K562 (cell line): ENCODE measurements at regions not wholly inside any gene's neighbourhood (a gene's known extent, or its start where the extent isn't known, plus 50 kb on each side); places are given as distances from the start of the nearest gene placed in this dataset.

Source experiments
- ATAC-seq: fragments of 200-7000 bp; cut with Tn5 transposase; 3 replicates; pipeline ENCODE4 v1.9.1; 2020; ENCODE audit warnings: moderate library complexity
- BruUV-seq: library from RNA; stranded (reverse); fragments of 400-500 nt; replicated peaks from 2 replicates; lab custom pipeline; 2021; lab: Mats Ljungman, UMichigan
- CTCF ChIA-PET: fragments of 300-600 bp; formaldehyde crosslinking; extraction: SDS; loops from one replicate; lab custom pipeline; 2021; ENCODE audit warnings: low intra/inter-chr PET ratio; lab: Yijun Ruan, JAX
- POLR2A ChIA-PET: fragments of 300-600, 350-650 bp; sonication (Branson Sonifier 250); formaldehyde crosslinking; extraction: SDS; loops from one replicate; lab custom pipeline; 2021; ENCODE audit warnings: antibody characterized with exemption, inconsistent platforms; lab: Yijun Ruan, JAX
- DNase-seq, 4 experiments: peaks; one replicate each; pipeline versions ENCODE4 v3.0.0 to v3.0.0-alpha.2; 2011 to 2018; ENCODE audit warnings: low spot score in 3 of 4, mixed read lengths in 3 of 4; ENCODE audit errors: extremely low read depth in 1 of 4
- FAIRE-seq: peaks from 2 replicates; lab custom pipeline; 2011; peaks lifted over from hg19 to GRCh38; lab: Jason Lieb, UNC
- H2AFZ ChIP-seq: 2 replicates; pipeline ENCODE4 v1.6.0; 2011; ENCODE audit warnings: low read depth, low read length, control low read depth, inconsistent platforms
- H3K27ac ChIP-seq: fragments of 200-600 bp; 3 replicates; pipeline ENCODE4 v1.8.0; 2011; ENCODE audit warnings: low read depth, mild to moderate bottlenecking, control low read depth, inconsistent platforms, low read length, moderate library complexity, mixed read lengths; ENCODE audit errors: extremely low read depth
- H3K27me3 ChIP-seq, 2 experiments: fragments of 300-600 bp in 1 of 2; 2 replicates in 1 of 2; 3 replicates in 1 of 2; pipeline versions ENCODE4 v1.6.0 to v1.8.0; 2011; ENCODE audit warnings: inconsistent platforms in 2 of 2, low read length in 2 of 2, mild to moderate bottlenecking in 1 of 2, mixed read lengths in 1 of 2, moderate library complexity in 1 of 2; ENCODE audit not compliant: control insufficient read depth in 2 of 2, insufficient read depth in 2 of 2
- H3K36me3 ChIP-seq: fragments of 300-600 bp; 3 replicates; pipeline ENCODE4 v1.8.0; 2011; ENCODE audit warnings: mild to moderate bottlenecking, low read length, inconsistent platforms; ENCODE audit not compliant: control insufficient read depth, insufficient read depth
- H3K4me1 ChIP-seq, 2 experiments: fragments of 200-600 bp in 1 of 2; replicated peaks in 1 of 2; 2 replicates in 1 of 2; 3 replicates in 1 of 2; pipeline versions ENCODE4 v1.5.1 to v1.8.0; 2011; ENCODE audit warnings: inconsistent platforms in 2 of 2, low read length in 2 of 2, mild to moderate bottlenecking in 1 of 2, mixed read lengths in 1 of 2, moderate library complexity in 1 of 2; ENCODE audit not compliant: control insufficient read depth in 2 of 2, insufficient read depth in 2 of 2
- H3K4me2 ChIP-seq: 2 replicates; pipeline ENCODE4 v1.6.1; 2011; ENCODE audit warnings: low read length, control low read depth, inconsistent platforms, mixed read lengths; ENCODE audit not compliant: insufficient read depth
- H3K4me3 ChIP-seq: fragments of 200-600 bp; sonication (generic), shearing (Covaris generic); 2 replicates; pipeline ENCODE4 v1.5.1; 2016; ENCODE audit warnings: control low read depth, inconsistent platforms
- H3K79me2 ChIP-seq: fragments of 200-600 bp; 3 replicates; pipeline ENCODE4 v1.8.0; 2011; ENCODE audit warnings: low read length, inconsistent platforms; ENCODE audit not compliant: control insufficient read depth, insufficient read depth
- H3K9ac ChIP-seq, 2 experiments: 2 replicates each; pipeline versions ENCODE4 v1.6.0 to v1.6.1; 2011; ENCODE audit warnings: low read depth in 2 of 2, low read length in 2 of 2, control low read depth in 1 of 2, inconsistent platforms in 1 of 2, mild to moderate bottlenecking in 1 of 2, mixed read lengths in 1 of 2; ENCODE audit not compliant: insufficient read depth in 1 of 2
- H3K9me1 ChIP-seq: one replicate; pipeline ENCODE4 v1.6.0; 2011; ENCODE audit warnings: inconsistent platforms, mild to moderate bottlenecking, low read length, moderate library complexity; ENCODE audit not compliant: control insufficient read depth, insufficient read depth
- H3K9me3 ChIP-seq: replicated peaks from 2 replicates; pipeline ENCODE4 v1.5.1; 2011; ENCODE audit warnings: low read depth, low read length, inconsistent platforms; ENCODE audit not compliant: control insufficient read depth, insufficient read depth
- H4K20me1 ChIP-seq: replicated peaks from 2 replicates; pipeline ENCODE4 v1.6.1; 2011; ENCODE audit warnings: low read length, inconsistent platforms, mixed read lengths; ENCODE audit not compliant: control insufficient read depth, insufficient read depth
- ARID1B ChIP-seq: fragments of 450-650 bp; IDR thresholded peaks from 2 replicates; pipeline ENCODE4 v1.6.1; 2016; ENCODE audit warnings: antibody characterized with exemption, mild to moderate bottlenecking, inconsistent platforms
- E2F4 ChIP-seq: sonication (generic); formaldehyde crosslinking; IDR thresholded peaks from 2 replicates; pipeline ENCODE4 v1.8.0; 2022; ENCODE audit warnings: mild to moderate bottlenecking, low read depth, missing genetic modification reagents
- FOXA3 ChIP-seq, 2 experiments: fragments of 450-650 bp in 1 of 2; sonication (generic) in 1 of 2; formaldehyde crosslinking; IDR thresholded peaks in 1 of 2; conservative IDR thresholded peaks in 1 of 2; 2 replicates each; pipeline versions ENCODE4 v1.4.0 to v1.8.0; 2020 to 2022; ENCODE audit warnings: mild to moderate bottlenecking in 2 of 2, missing genetic modification reagents in 1 of 2
- GTF2B ChIP-seq: IDR thresholded peaks from 2 replicates; pipeline ENCODE4 v1.6.1; 2011; ENCODE audit not compliant: insufficient read length; ENCODE audit errors: extremely low read depth
- HMG20B ChIP-seq: fragments of 250-450 bp; sonication (Bioruptor Pico); IDR thresholded peaks from 2 replicates; pipeline ENCODE4 v1.5.0; 2021; ENCODE audit warnings: mild to moderate bottlenecking
- NFYB ChIP-seq: IDR thresholded peaks from 2 replicates; pipeline ENCODE4 v1.6.1; 2011; ENCODE audit warnings: mild to moderate bottlenecking, moderate library complexity; ENCODE audit not compliant: insufficient read length; ENCODE audit errors: extremely low read depth
- PRMT5 ChIP-seq: sonication (generic); formaldehyde crosslinking; IDR thresholded peaks from 2 replicates; pipeline ENCODE4 v1.5.0; 2020; ENCODE audit warnings: missing genetic modification reagents
- RAD21 ChIP-seq, 2 experiments: fragments of 250-450 bp in 1 of 2; fragments of 450-650 bp in 1 of 2; sonication (Bioruptor Pico) in 1 of 2; formaldehyde crosslinking in 1 of 2; IDR thresholded peaks in 1 of 2; conservative IDR thresholded peaks in 1 of 2; 2 replicates each; pipeline versions ENCODE4 v1.4.0 to v1.8.0; 2020 to 2022; ENCODE audit warnings: mild to moderate bottlenecking in 2 of 2, moderate library complexity in 1 of 2
- RHOXF2B ChIP-seq: fragments of 250-450 bp; sonication (Bioruptor Pico); conservative IDR thresholded peaks from 2 replicates; pipeline ENCODE4 v1.5.1; 2021
- SIRT6 ChIP-seq: IDR thresholded peaks from one replicate; pipeline ENCODE4 v1.6.1; 2012; ENCODE audit warnings: low read depth, mild to moderate bottlenecking, control low read depth, inconsistent platforms, low read length, moderate library complexity
- SMAD2 ChIP-seq: fragments of 150-350 bp; IDR thresholded peaks from 2 replicates; pipeline ENCODE4 v1.6.1; 2014; ENCODE audit warnings: low read depth, mild to moderate bottlenecking, low read length
- TAF1 ChIP-seq: IDR thresholded peaks from 2 replicates; pipeline ENCODE4 v1.6.1; 2011; ENCODE audit warnings: mild to moderate bottlenecking, low read length, moderate library complexity; ENCODE audit not compliant: insufficient read depth, control insufficient read depth, severe bottlenecking; ENCODE audit errors: extremely low read depth
- TFAM ChIP-seq: fragments of 250-450 bp; sonication (Bioruptor Pico); conservative IDR thresholded peaks from 2 replicates; pipeline ENCODE4 v1.5.0; 2021; ENCODE audit warnings: mild to moderate bottlenecking, moderate library complexity
- TGIF2 ChIP-seq: sonication (generic); formaldehyde crosslinking; IDR thresholded peaks from 2 replicates; pipeline ENCODE4 v1.8.1; 2022; ENCODE audit warnings: mild to moderate bottlenecking, missing genetic modification reagents, moderate library complexity
- ZC3H11A ChIP-seq: IDR thresholded peaks from 2 replicates; pipeline ENCODE4 v1.6.1; 2012; ENCODE audit warnings: low read depth, low read length, improper control_type of control experiment
- ZFX ChIP-seq: sonication (generic); formaldehyde crosslinking; IDR thresholded peaks from 2 replicates; pipeline ENCODE4 v1.8.0; 2022; ENCODE audit warnings: mild to moderate bottlenecking, missing genetic modification reagents, moderate library complexity
- ZNF124 ChIP-seq: sonication (generic); formaldehyde crosslinking; IDR thresholded peaks from 2 replicates; pipeline ENCODE4 v1.8.1; 2022; ENCODE audit warnings: missing genetic modification reagents
- ZNF354B ChIP-seq: fragments of 250-450 bp; sonication (Bioruptor Pico); IDR thresholded peaks from 2 replicates; pipeline ENCODE4 v1.4.0; 2020
- WGBS: fragments of 100-300 bp; shearing (Covaris generic); methylation state at CpG from one replicate; pipeline ENCODE4 v1.1.6; 2016; ENCODE audit warnings: low coverage, mixed read lengths; ENCODE audit not compliant: insufficient coverage; ENCODE audit errors: missing lambda C conversion rate; 5-methylcytosine and 5-hydroxymethylcytosine counted together
- in situ Hi-C: fragments of 300-500 bp; cut with MboI; formaldehyde crosslinking; loops from 4 replicates; pipeline ENCODE4 v1.15.0; 2018; ENCODE audit warnings: inconsistent platforms, mixed read lengths
- intact Hi-C: fragments of 100-400 bp; cut with micrococcal nuclease; formaldehyde crosslinking; loops from 2 replicates; pipeline ENCODE4 v1.14.2; 2022
- TF ChIP-seq, protein P1 (sequence below): fragments of 250-450 bp; sonication (Bioruptor Pico); IDR thresholded peaks from 2 replicates; pipeline ENCODE4 v1.9.0; 2021; ENCODE audit warnings: mild to moderate bottlenecking
- TF ChIP-seq, protein P2 (sequence below): sonication (generic); formaldehyde crosslinking; IDR thresholded peaks from 2 replicates; pipeline ENCODE4 v1.8.0; 2022; ENCODE audit warnings: mild to moderate bottlenecking, missing genetic modification reagents

DNA sequence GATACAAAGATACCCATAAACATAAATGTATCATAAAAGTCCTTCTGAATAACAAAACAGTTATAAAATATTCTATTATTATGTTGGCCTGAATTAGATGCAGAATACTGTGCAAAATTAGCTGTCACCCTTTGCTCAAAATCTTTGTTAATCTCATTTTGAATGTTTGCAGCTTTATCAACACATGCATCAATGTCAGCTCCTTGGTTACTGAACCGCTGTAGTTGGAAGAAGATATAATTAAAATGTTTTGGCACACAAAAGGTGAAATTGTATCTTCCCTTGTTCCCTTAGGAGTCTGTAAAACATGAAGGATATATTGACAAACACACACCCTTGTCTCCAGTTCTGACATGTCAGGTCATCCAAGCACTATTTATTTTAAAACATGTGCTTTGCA is 146.3 kb upstream of the POU5F2 start:
- CTCF ChIA-PET: no interaction called here
- no TSS peak for BruUV-seq
- 5% methylated on average over 1 of the region's 1 CpG for WGBS
- Histone ChIP-seq H3K4me3 (no peak overlapping the region), H3K9me1 (no peaks in the 10 kb centered on the region), H3K4me1 (no peaks in the 10 kb centered on the region), H3K27ac (no peak overlapping the region), H2AFZ (no peak overlapping the region), H3K9ac (no peak overlapping the region), H3K79me2 (no peaks in the 10 kb centered on the region), H4K20me1 (no peaks in the 10 kb centered on the region), H3K4me2 (no peak overlapping the region), H3K27me3 (no peaks in the 10 kb centered on the region), H3K36me3 (no peaks in the 10 kb centered on the region), H3K9me3 (no peaks in the 10 kb centered on the region)
- POLR2A ChIA-PET: no interaction called here
- DNase-seq: no peak
- FAIRE-seq: no peak
- intact Hi-C loops (no loop called here), in situ Hi-C loops (no loop called here)
- ATAC-seq: no peak
- TF ChIP-seq PRMT5 (CRISPR knock-in tag): no peak
- TF ChIP-seq E2F4: no peak
- TF ChIP-seq SMAD2: no peak
- TF ChIP-seq RHOXF2B (CRISPR knock-in tag): no peak
- no peak for TF ChIP-seq ZFX (CRISPR knock-in tag)
- TF ChIP-seq, protein P1, sequence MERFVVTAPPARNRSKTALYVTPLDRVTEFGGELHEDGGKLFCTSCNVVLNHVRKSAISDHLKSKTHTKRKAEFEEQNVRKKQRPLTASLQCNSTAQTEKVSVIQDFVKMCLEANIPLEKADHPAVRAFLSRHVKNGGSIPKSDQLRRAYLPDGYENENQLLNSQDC: no peak
- no peak for TF ChIP-seq TAF1
- no peak for TF ChIP-seq FOXA3 (CRISPR knock-in tag; conservative IDR thresholded peaks at IDR 0.05 in 1 of 2, IDR thresholded peaks at IDR 0.05 in 1 of 2)
- no peak for TF ChIP-seq ARID1B
- no peak for TF ChIP-seq TGIF2 (CRISPR knock-in tag)
- no peak for TF ChIP-seq HMG20B
- no peak for TF ChIP-seq ZC3H11A
- no peak for TF ChIP-seq ZNF124
- TF ChIP-seq GTF2B: no peak
- no peak for TF ChIP-seq NFYB
- TF ChIP-seq, protein P2, sequence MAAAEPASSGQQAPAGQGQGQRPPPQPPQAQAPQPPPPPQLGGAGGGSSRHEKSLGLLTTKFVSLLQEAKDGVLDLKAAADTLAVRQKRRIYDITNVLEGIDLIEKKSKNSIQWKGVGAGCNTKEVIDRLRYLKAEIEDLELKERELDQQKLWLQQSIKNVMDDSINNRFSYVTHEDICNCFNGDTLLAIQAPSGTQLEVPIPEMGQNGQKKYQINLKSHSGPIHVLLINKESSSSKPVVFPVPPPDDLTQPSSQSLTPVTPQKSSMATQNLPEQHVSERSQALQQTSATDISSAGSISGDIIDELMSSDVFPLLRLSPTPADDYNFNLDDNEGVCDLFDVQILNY (CRISPR knock-in tag): no peak
- TF ChIP-seq TFAM (CRISPR knock-in tag): no peak
- no peak for TF ChIP-seq ZNF354B (CRISPR knock-in tag)
- TF ChIP-seq RAD21 (CRISPR knock-in tag; conservative IDR thresholded peaks at IDR 0.05 in 1 of 2, IDR thresholded peaks at IDR 0.05 in 1 of 2): no peak
- TF ChIP-seq SIRT6: no peak
- TF ChIP-seq, all 486 proteins: peak for 0
